Astrocyte (in vitro differentiated cells and primary cell): ENCODE measurements at regions not wholly inside any gene's neighbourhood (a gene's known extent, or its start where the extent isn't known, plus 50 kb on each side); places are given as distances from the start of the nearest gene placed in this dataset.

Experiments used
- DNase-seq: peaks from one replicate; pipeline ENCODE4 v3.0.0-alpha.2; 2010; ENCODE audit warnings: low read depth
- FAIRE-seq: peaks from 2 replicates; lab custom pipeline; 2011; peaks lifted over from hg19 to GRCh38; lab: Jason Lieb, UNC
- H2AFZ ChIP-seq: 2 replicates; pipeline ENCODE4 v1.6.0; 2012; ENCODE audit warnings: low read depth, low read length, inconsistent platforms
- H3K27ac ChIP-seq: 2 replicates; pipeline ENCODE4 v1.5.1; 2011; ENCODE audit warnings: low read depth, low read length, inconsistent platforms
- H3K27me3 ChIP-seq: 2 replicates; pipeline ENCODE4 v1.6.0; 2011; ENCODE audit warnings: low read length, inconsistent platforms; ENCODE audit not compliant: insufficient read depth
- H3K36me3 ChIP-seq: 2 replicates; pipeline ENCODE4 v1.5.1; 2011; ENCODE audit warnings: low read length, inconsistent platforms; ENCODE audit not compliant: insufficient read depth
- H3K4me1 ChIP-seq: 2 replicates; pipeline ENCODE4 v1.5.1; 2011; ENCODE audit warnings: low read length, inconsistent platforms; ENCODE audit not compliant: insufficient read depth
- H3K4me2 ChIP-seq: 2 replicates; pipeline ENCODE4 v1.6.0; 2012; ENCODE audit warnings: low read length, inconsistent platforms
- H3K4me3 ChIP-seq: 2 replicates; pipeline ENCODE4 v1.5.1; 2011; ENCODE audit warnings: low read depth, mild to moderate bottlenecking, low read length, inconsistent platforms; ENCODE audit not compliant: insufficient read depth
- H3K79me2 ChIP-seq: 2 replicates; pipeline ENCODE4 v1.6.0; 2012; ENCODE audit warnings: mild to moderate bottlenecking, low read length, inconsistent platforms; ENCODE audit not compliant: insufficient read depth
- H3K9ac ChIP-seq: 2 replicates; pipeline ENCODE4 v1.6.0; 2012; ENCODE audit warnings: mild to moderate bottlenecking, low read length, inconsistent platforms
- H3K9me3 ChIP-seq: 2 replicates; pipeline ENCODE4 v1.5.1; 2012; ENCODE audit warnings: low read depth, mild to moderate bottlenecking, low read length, inconsistent platforms; ENCODE audit not compliant: insufficient read depth
- H4K20me1 ChIP-seq: 2 replicates; pipeline ENCODE4 v1.6.0; 2012; ENCODE audit warnings: low read length, inconsistent platforms; ENCODE audit not compliant: insufficient read depth
- H3K27ac Mint-ChIP-seq: one replicate; pipeline ENCODE4 v1.8.0; 2021; ENCODE audit warnings: mild to moderate bottlenecking, mixed read lengths; ENCODE audit not compliant: unreplicated experiment
- H3K27me3 Mint-ChIP-seq: one replicate; pipeline ENCODE4 v1.8.0; 2021; ENCODE audit warnings: low read depth, mixed read lengths; ENCODE audit not compliant: unreplicated experiment
- H3K36me3 Mint-ChIP-seq: one replicate; pipeline ENCODE4 v1.8.0; 2021; ENCODE audit warnings: low read depth, mixed read lengths; ENCODE audit not compliant: unreplicated experiment
- H3K4me1 Mint-ChIP-seq: one replicate; pipeline ENCODE4 v1.8.0; 2021; ENCODE audit warnings: low read depth, mixed read lengths; ENCODE audit not compliant: unreplicated experiment
- H3K4me3 Mint-ChIP-seq: one replicate; pipeline ENCODE4 v1.8.0; 2021; ENCODE audit warnings: mild to moderate bottlenecking, moderate library complexity, mixed read lengths; ENCODE audit not compliant: unreplicated experiment
- H3K9me3 Mint-ChIP-seq: one replicate; pipeline ENCODE4 v1.8.0; 2021; ENCODE audit warnings: mild to moderate bottlenecking, mixed read lengths; ENCODE audit not compliant: unreplicated experiment
- EZH2 ChIP-seq: IDR thresholded peaks from 2 replicates; pipeline ENCODE4 v1.6.1; 2012; ENCODE audit warnings: mild to moderate bottlenecking, low read length, inconsistent platforms; ENCODE audit not compliant: insufficient read depth
- TF ChIP-seq, protein P1 (sequence below): IDR thresholded peaks from 2 replicates; pipeline ENCODE4 v1.5.1; 2011; ENCODE audit warnings: low read depth, mild to moderate bottlenecking, inconsistent platforms, low read length, moderate library complexity; ENCODE audit not compliant: insufficient read depth

DNA sequence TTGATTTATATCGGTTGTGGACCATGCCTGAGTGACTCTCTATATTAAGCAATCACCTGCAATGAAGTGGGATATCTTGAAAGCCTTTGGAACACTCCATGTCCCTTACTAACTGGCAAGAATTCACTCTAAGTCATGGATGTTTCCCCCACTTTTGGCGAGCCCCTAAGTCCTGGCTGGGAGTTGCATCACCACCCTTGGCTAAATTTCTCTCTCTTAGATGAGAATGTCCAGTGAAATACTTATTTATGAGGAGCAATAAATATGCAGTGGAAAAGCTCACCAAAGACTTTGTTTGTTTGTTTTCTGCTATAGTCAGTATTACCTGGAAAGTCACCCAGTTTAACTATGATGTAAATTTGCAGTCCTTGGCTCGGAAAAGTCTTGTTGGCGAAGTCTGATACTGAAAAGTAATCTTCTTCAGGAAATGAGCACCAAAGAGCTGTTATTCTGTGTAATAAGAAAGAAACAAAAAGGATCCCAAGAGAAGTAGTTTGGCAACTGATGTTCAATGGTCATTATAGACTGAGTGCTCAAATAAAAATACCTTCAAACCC lies 333.8 kb downstream of the DMRT2 start:
- FAIRE-seq (no peak), DNase-seq (no peak)
- Histone ChIP-seq H3K9me3 (peaks cover 8% of the 10 kb centered on the region), H3K27me3 (no peaks in the 10 kb centered on the region), H3K27ac (no peak overlapping the region), H3K4me1 (no peaks in the 10 kb centered on the region), H3K36me3 (no peaks in the 10 kb centered on the region), H3K4me2 (no peak overlapping the region), H2AFZ (no peak overlapping the region), H3K79me2 (no peaks in the 10 kb centered on the region), H4K20me1 (no peaks in the 10 kb centered on the region), H3K4me3 (no peak overlapping the region), H3K9ac (no peak overlapping the region)
- no peak overlapping the region for H3K27ac Mint-ChIP-seq
- H3K9me3 Mint-ChIP-seq, result no peaks in the 10 kb centered on the region
- H3K4me1 Mint-ChIP-seq, result no peaks in the 10 kb centered on the region
- no peaks in the 10 kb centered on the region for H3K36me3 Mint-ChIP-seq
- H3K27me3 Mint-ChIP-seq, result peaks cover 19% of the 10 kb centered on the region
- H3K4me3 Mint-ChIP-seq, result no peak overlapping the region
- TF ChIP-seq EZH2, result no peak
- TF ChIP-seq, protein P1, sequence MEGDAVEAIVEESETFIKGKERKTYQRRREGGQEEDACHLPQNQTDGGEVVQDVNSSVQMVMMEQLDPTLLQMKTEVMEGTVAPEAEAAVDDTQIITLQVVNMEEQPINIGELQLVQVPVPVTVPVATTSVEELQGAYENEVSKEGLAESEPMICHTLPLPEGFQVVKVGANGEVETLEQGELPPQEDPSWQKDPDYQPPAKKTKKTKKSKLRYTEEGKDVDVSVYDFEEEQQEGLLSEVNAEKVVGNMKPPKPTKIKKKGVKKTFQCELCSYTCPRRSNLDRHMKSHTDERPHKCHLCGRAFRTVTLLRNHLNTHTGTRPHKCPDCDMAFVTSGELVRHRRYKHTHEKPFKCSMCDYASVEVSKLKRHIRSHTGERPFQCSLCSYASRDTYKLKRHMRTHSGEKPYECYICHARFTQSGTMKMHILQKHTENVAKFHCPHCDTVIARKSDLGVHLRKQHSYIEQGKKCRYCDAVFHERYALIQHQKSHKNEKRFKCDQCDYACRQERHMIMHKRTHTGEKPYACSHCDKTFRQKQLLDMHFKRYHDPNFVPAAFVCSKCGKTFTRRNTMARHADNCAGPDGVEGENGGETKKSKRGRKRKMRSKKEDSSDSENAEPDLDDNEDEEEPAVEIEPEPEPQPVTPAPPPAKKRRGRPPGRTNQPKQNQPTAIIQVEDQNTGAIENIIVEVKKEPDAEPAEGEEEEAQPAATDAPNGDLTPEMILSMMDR, result no peak

GRCh38 chr9:1384816-1385215 lies 334.7 kb downstream of the DMRT2 start:
- H3K9me3 Mint-ChIP-seq, result no peaks in the 10 kb centered on the region
- H3K27me3 Mint-ChIP-seq, result peaks cover 19% of the 10 kb centered on the region
- FAIRE-seq, result no peak

GRCh38 chr9:1386420-1386819 lies 336.3 kb downstream of the DMRT2 start:
- Mint-ChIP-seq H3K9me3 (no peaks in the 10 kb centered on the region), H3K27ac (no peak overlapping the region), H3K4me1 (no peaks in the 10 kb centered on the region), H3K27me3 (peaks cover 16% of the 10 kb centered on the region), H3K4me3 (no peak overlapping the region), H3K36me3 (no peaks in the 10 kb centered on the region)
- no peak for DNase-seq
- H3K27ac ChIP-seq, result no peak overlapping the region
- no peak overlapping the region for H3K9ac ChIP-seq
- TF ChIP-seq EZH2, result no peak
- TF ChIP-seq, protein P1, result no peak
- no peak overlapping the region for H3K4me2 ChIP-seq
- no peaks in the 10 kb centered on the region for H3K79me2 ChIP-seq
- H2AFZ ChIP-seq, result no peak overlapping the region
- no peak for FAIRE-seq
- H3K4me3 ChIP-seq, result no peak overlapping the region
- H3K9me3 ChIP-seq, result peaks cover 7% of the 10 kb centered on the region
- no peaks in the 10 kb centered on the region for H3K36me3 ChIP-seq
- no peaks in the 10 kb centered on the region for H3K4me1 ChIP-seq
- H3K27me3 ChIP-seq, result no peaks in the 10 kb centered on the region
- H4K20me1 ChIP-seq, result no peaks in the 10 kb centered on the region

More at GRCh38 chr9:1384816-1385215, 334.7 kb downstream of the DMRT2 start:
- H3K27ac ChIP-seq, result no peak overlapping the region
- no peaks in the 10 kb centered on the region for H3K4me1 ChIP-seq
- no peak overlapping the region for H3K4me3 Mint-ChIP-seq
- TF ChIP-seq, protein P1, result no peak
- TF ChIP-seq EZH2, result no peak
- no peak overlapping the region for H3K9ac ChIP-seq
- H3K4me3 ChIP-seq, result no peak overlapping the region
- no peaks in the 10 kb centered on the region for H3K27me3 ChIP-seq
- H3K79me2 ChIP-seq, result no peaks in the 10 kb centered on the region
- DNase-seq, result no peak
- H3K4me1 Mint-ChIP-seq, result no peaks in the 10 kb centered on the region
- H3K36me3 ChIP-seq, result no peaks in the 10 kb centered on the region
- no peak overlapping the region for H3K27ac Mint-ChIP-seq
- H3K36me3 Mint-ChIP-seq, result no peaks in the 10 kb centered on the region
- no peaks in the 10 kb centered on the region for H4K20me1 ChIP-seq
- H2AFZ ChIP-seq, result no peak overlapping the region
- H3K9me3 ChIP-seq, result peaks cover 8% of the 10 kb centered on the region
- H3K4me2 ChIP-seq, result no peak overlapping the region
